HCT116 (cell line): ENCODE measurements at regions not wholly inside any gene's neighbourhood (a gene's known extent, or its start where the extent isn't known, plus 50 kb on each side); places are given as distances from the start of the nearest gene placed in this dataset.

Experiments
- ATAC-seq: fragments of 200-7000 bp; cut with Tn5 transposase; 2 replicates; pipeline ENCODE4 v1.9.1; 2020; ENCODE audit warnings: mild to moderate bottlenecking, moderate library complexity
- BruUV-seq: library from RNA; stranded (reverse); fragments of 400-500 nt; replicated peaks from 2 replicates; lab custom pipeline; 2021; lab: Mats Ljungman, UMichigan
- CTCF ChIA-PET: fragments of 300-600 bp; sonication (Branson Sonifier 250); formaldehyde crosslinking; loops from one replicate; lab custom pipeline; 2021; ENCODE audit warnings: antibody characterized with exemption; lab: Charles Lee
- POLR2A ChIA-PET: fragments of 300-600, 350-600 bp; sonication (Branson Sonifier 250); formaldehyde crosslinking; loops from one replicate; lab custom pipeline; 2021; ENCODE audit warnings: antibody characterized with exemption; lab: Charles Lee
- RAD21 ChIA-PET, 2 experiments: fragments of 300-600 bp; sonication (Branson Sonifier 250); formaldehyde crosslinking; loops; one replicate each; lab custom pipeline; 2023; ENCODE audit warnings: low total read pairs in 2 of 2; ENCODE audit not compliant: uncharacterized antibody in 2 of 2, unreplicated experiment in 2 of 2, low non-redundant PET in 1 of 2; lab: Charles Lee
- DNase-seq: peaks from one replicate; pipeline ENCODE4 v3.0.0-alpha.2; 2010; ENCODE audit warnings: low read depth, low spot score
- H2AFZ ChIP-seq: fragments of 200-600 bp; shearing (Covaris generic), sonication (generic); 2 replicates; pipeline ENCODE4 v1.6.1; 2017; ENCODE audit warnings: low read depth, mixed run types, mixed read lengths, antibody characterized with exemption, low read length; ENCODE audit not compliant: poor library complexity, severe bottlenecking
- H3K27ac ChIP-seq: 2 replicates; pipeline ENCODE4 v1.5.1; 2012; ENCODE audit warnings: low read depth, low read length
- H3K27me3 ChIP-seq: fragments of 200-600 bp; sonication (generic); 2 replicates; pipeline ENCODE4 v1.6.1; 2016; ENCODE audit warnings: mixed run types, low read length, mixed read lengths; ENCODE audit not compliant: insufficient read depth
- H3K36me3 ChIP-seq, 2 experiments: fragments of 200-500 bp in 1 of 2; fragments of 200-600 bp in 1 of 2; sonication (Bioruptor generic) in 1 of 2; sonication (generic) in 1 of 2; 2 replicates each; pipeline versions ENCODE4 v1.5.1 to v1.6.1; 2014 to 2016; ENCODE audit warnings: low read length in 2 of 2, inconsistent platforms in 1 of 2, mixed read lengths in 1 of 2, mixed run types in 1 of 2; ENCODE audit not compliant: insufficient read depth in 2 of 2, control insufficient read depth in 1 of 2
- H3K4me1 ChIP-seq, 2 experiments: fragments of 200-600 bp in 1 of 2; sonication (generic) in 1 of 2; 2 replicates each; pipeline versions ENCODE4 v1.5.1 to v1.6.1; 2012 to 2017; ENCODE audit warnings: low read length in 2 of 2, inconsistent platforms in 1 of 2, mild to moderate bottlenecking in 1 of 2, mixed read lengths in 1 of 2, mixed run types in 1 of 2, moderate library complexity in 1 of 2; ENCODE audit not compliant: insufficient read depth in 2 of 2, control insufficient read depth in 1 of 2
- H3K4me2 ChIP-seq: fragments of 200-600 bp; sonication (generic); 2 replicates; pipeline ENCODE4 v1.6.1; 2017; ENCODE audit warnings: mixed run types, low read length, mixed read lengths
- H3K4me3 ChIP-seq, 2 experiments: fragments of 200-600 bp in 1 of 2; sonication (generic) in 1 of 2; replicated peaks in 1 of 2; 2 replicates each; pipeline ENCODE4 v1.5.1; 2011 to 2016; ENCODE audit warnings: low read length in 2 of 2, control low read depth in 1 of 2, low read depth in 1 of 2, mild to moderate bottlenecking in 1 of 2, mixed read lengths in 1 of 2, mixed run types in 1 of 2
- H3K79me2 ChIP-seq: fragments of 200-600 bp; sonication (generic); 2 replicates; pipeline ENCODE4 v1.6.1; 2017; ENCODE audit warnings: mild to moderate bottlenecking, mixed run types, low read length, moderate library complexity, mixed read lengths; ENCODE audit not compliant: insufficient read depth
- H3K9ac ChIP-seq: fragments of 200-600 bp; sonication (generic); 2 replicates; pipeline ENCODE4 v1.6.1; 2016; ENCODE audit warnings: low read length, mixed read lengths
- H3K9me2 ChIP-seq: fragments of 200-600 bp; sonication (generic), shearing (Covaris generic); 2 replicates; pipeline ENCODE4 v1.6.1; 2017; ENCODE audit warnings: mixed run types, mild to moderate bottlenecking, moderate library complexity; ENCODE audit not compliant: insufficient read depth
- H3K9me3 ChIP-seq, 2 experiments: fragments of 200-500 bp in 1 of 2; fragments of 200-600 bp in 1 of 2; sonication (Bioruptor generic) in 1 of 2; sonication (generic) in 1 of 2; 2 replicates each; pipeline ENCODE4 v1.6.1; 2014 to 2017; ENCODE audit warnings: low read length in 2 of 2, mixed read lengths in 2 of 2, inconsistent platforms in 1 of 2, low read depth in 1 of 2, mild to moderate bottlenecking in 1 of 2, mixed run types in 1 of 2, moderate library complexity in 1 of 2; ENCODE audit not compliant: control insufficient read depth in 1 of 2, insufficient read depth in 1 of 2
- H4K20me1 ChIP-seq: fragments of 200-600 bp; sonication (generic), shearing (Covaris generic); 2 replicates; pipeline ENCODE4 v1.6.1; 2017; ENCODE audit warnings: mixed run types, mild to moderate bottlenecking, moderate library complexity; ENCODE audit not compliant: insufficient read depth
- ATF3 ChIP-seq: IDR thresholded peaks from 2 replicates; pipeline ENCODE4 v1.6.1; 2012
- CBX3 ChIP-seq: IDR thresholded peaks from 2 replicates; pipeline ENCODE4 v1.6.1; 2012; ENCODE audit warnings: low read depth
- ELF1 ChIP-seq: IDR thresholded peaks from 2 replicates; pipeline ENCODE4 v1.6.1; 2012; ENCODE audit warnings: low read depth, borderline replicate concordance
- EZH2 ChIP-seq: fragments of 200-600 bp; sonication (generic); IDR thresholded peaks from 2 replicates; pipeline ENCODE4 v1.6.1; 2017; ENCODE audit warnings: antibody characterized with exemption, mixed run types
- JUND ChIP-seq: IDR thresholded peaks from 2 replicates; pipeline ENCODE4 v1.6.1; 2012
- POLR2A ChIP-seq: IDR thresholded peaks from 2 replicates; pipeline ENCODE4 v1.7.0; 2011; ENCODE audit warnings: borderline replicate concordance; ENCODE audit not compliant: insufficient read depth, insufficient read length; ENCODE audit errors: extremely low read depth
- POLR2AphosphoS5 ChIP-seq: IDR thresholded peaks from 2 replicates; pipeline ENCODE4 v1.6.1; 2011; ENCODE audit warnings: mild to moderate bottlenecking, low read depth, low read length, moderate library complexity
- RAD21 ChIP-seq: IDR thresholded peaks from 2 replicates; pipeline ENCODE4 v1.6.1; 2012; ENCODE audit warnings: low read depth, mild to moderate bottlenecking
- SIN3A ChIP-seq: IDR thresholded peaks from 2 replicates; pipeline ENCODE4 v1.6.1; 2012; ENCODE audit warnings: low read depth
- SP1 ChIP-seq: IDR thresholded peaks from 2 replicates; pipeline ENCODE4 v1.6.1; 2012; ENCODE audit warnings: low read depth
- TCF7L2 ChIP-seq: IDR thresholded peaks from 2 replicates; pipeline ENCODE4 v1.7.0; 2011; ENCODE audit warnings: borderline replicate concordance, inconsistent platforms; ENCODE audit not compliant: insufficient read depth, insufficient read length; ENCODE audit errors: extremely low read depth
- YY1 ChIP-seq: IDR thresholded peaks from 2 replicates; pipeline ENCODE4 v1.6.1; 2011; ENCODE audit warnings: low read length, low read depth, moderate library complexity, mild to moderate bottlenecking; ENCODE audit not compliant: insufficient replicate concordance; ENCODE audit errors: extremely low read depth
- ZBTB33 ChIP-seq: IDR thresholded peaks from 2 replicates; pipeline ENCODE4 v1.6.1; 2011; ENCODE audit warnings: mild to moderate bottlenecking, low read length, moderate library complexity; ENCODE audit not compliant: insufficient replicate concordance; ENCODE audit errors: extremely low read depth
- ZFX ChIP-seq: fragments of 450-650 bp; IDR thresholded peaks from 2 replicates; pipeline ENCODE4 v1.6.1; 2017
- intact Hi-C: fragments of 100-400 bp; cut with micrococcal nuclease; formaldehyde crosslinking; loops from 2 replicates; pipeline ENCODE4 v1.10.0; 2022
- TF ChIP-seq, protein P1 (sequence below): IDR thresholded peaks from 2 replicates; pipeline ENCODE4 v1.6.1; 2012; ENCODE audit warnings: low read depth

DNA sequence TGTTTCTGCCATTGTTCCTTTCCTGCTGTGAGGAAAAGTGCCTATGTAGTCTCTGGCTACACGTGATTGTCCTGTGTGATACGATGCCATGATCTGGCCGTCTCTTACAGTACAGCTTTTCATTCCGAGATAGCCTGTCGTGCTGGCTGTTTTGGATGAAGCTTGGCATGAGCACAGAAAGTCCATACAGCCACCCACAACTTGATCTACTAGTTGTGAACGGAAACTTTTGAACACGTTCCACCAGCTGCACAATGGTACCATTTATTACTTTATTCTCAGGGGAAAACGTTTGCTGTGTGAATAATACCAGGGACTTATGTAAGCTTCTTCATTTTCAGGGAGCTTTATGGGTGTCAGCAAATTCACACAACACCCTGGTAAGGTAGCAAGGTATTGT lies 217.6 kb upstream of the ANKRD55 start:
- ChIA-PET POLR2A (no interaction called here), CTCF (no interaction called here), RAD21 (no interaction called here)
- TF ChIP-seq CBX3 (no peak), SP1 (no peak), ZFX (no peak), ATF3 (no peak), RAD21 (no peak), YY1 (no peak), JUND (no peak)
- intact Hi-C loops: no loop called here
- H3K27ac ChIP-seq: no peak overlapping the region
- DNase-seq: no peak
- H3K9me2 ChIP-seq: no peaks in the 10 kb centered on the region
- no peaks in the 10 kb centered on the region for H4K20me1 ChIP-seq
- no peak for ATAC-seq
- H3K4me2 ChIP-seq: no peak overlapping the region
- H3K79me2 ChIP-seq: no peaks in the 10 kb centered on the region
- no peaks in the 10 kb centered on the region for H3K27me3 ChIP-seq
- BruUV-seq: no TSS peak
- H3K9ac ChIP-seq: no peak overlapping the region
- no peaks in the 10 kb centered on the region for H3K4me1 ChIP-seq
- no peaks in the 10 kb centered on the region for H3K36me3 ChIP-seq
- H2AFZ ChIP-seq: no peak overlapping the region
- H3K4me3 ChIP-seq: no peak overlapping the region
- no peaks in the 10 kb centered on the region for H3K9me3 ChIP-seq

- Histone ChIP-seq H3K36me3 (no peaks in the 10 kb centered on the region), H3K4me3 (no peak overlapping the region), H3K4me2 (no peak overlapping the region), H4K20me1 (no peaks in the 10 kb centered on the region), H3K4me1 (no peaks in the 10 kb centered on the region), H3K79me2 (no peaks in the 10 kb centered on the region), H3K27me3 (no peaks in the 10 kb centered on the region), H3K9me2 (no peaks in the 10 kb centered on the region), H2AFZ (no peak overlapping the region), H3K9ac (no peak overlapping the region), H3K9me3 (no peaks in the 10 kb centered on the region), H3K27ac (no peak overlapping the region)
- intact Hi-C loops: no loop called here
- DNase-seq: no peak
- no TSS peak for BruUV-seq
- RAD21 ChIA-PET: no interaction called here
- no peak for ATAC-seq
- CTCF ChIA-PET: no interaction called here
- POLR2A ChIA-PET: no interaction called here
- no peak for TF ChIP-seq YY1
- TF ChIP-seq ZBTB33: no peak
- TF ChIP-seq POLR2A: no peak
- no peak for TF ChIP-seq POLR2AphosphoS5
- no peak for TF ChIP-seq ZFX
- no peak for TF ChIP-seq TCF7L2
- no peak for TF ChIP-seq CBX3
- TF ChIP-seq RAD21: no peak
- TF ChIP-seq, protein P1, sequence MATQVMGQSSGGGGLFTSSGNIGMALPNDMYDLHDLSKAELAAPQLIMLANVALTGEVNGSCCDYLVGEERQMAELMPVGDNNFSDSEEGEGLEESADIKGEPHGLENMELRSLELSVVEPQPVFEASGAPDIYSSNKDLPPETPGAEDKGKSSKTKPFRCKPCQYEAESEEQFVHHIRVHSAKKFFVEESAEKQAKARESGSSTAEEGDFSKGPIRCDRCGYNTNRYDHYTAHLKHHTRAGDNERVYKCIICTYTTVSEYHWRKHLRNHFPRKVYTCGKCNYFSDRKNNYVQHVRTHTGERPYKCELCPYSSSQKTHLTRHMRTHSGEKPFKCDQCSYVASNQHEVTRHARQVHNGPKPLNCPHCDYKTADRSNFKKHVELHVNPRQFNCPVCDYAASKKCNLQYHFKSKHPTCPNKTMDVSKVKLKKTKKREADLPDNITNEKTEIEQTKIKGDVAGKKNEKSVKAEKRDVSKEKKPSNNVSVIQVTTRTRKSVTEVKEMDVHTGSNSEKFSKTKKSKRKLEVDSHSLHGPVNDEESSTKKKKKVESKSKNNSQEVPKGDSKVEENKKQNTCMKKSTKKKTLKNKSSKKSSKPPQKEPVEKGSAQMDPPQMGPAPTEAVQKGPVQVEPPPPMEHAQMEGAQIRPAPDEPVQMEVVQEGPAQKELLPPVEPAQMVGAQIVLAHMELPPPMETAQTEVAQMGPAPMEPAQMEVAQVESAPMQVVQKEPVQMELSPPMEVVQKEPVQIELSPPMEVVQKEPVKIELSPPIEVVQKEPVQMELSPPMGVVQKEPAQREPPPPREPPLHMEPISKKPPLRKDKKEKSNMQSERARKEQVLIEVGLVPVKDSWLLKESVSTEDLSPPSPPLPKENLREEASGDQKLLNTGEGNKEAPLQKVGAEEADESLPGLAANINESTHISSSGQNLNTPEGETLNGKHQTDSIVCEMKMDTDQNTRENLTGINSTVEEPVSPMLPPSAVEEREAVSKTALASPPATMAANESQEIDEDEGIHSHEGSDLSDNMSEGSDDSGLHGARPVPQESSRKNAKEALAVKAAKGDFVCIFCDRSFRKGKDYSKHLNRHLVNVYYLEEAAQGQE: no peak
- no peak for TF ChIP-seq ELF1
- no peak for TF ChIP-seq EZH2
- no peak for TF ChIP-seq SIN3A
- TF ChIP-seq ATF3: no peak
Observed at GRCh38 chr5:56449071-56449640, 216.0 kb upstream of the ANKRD55 start.
